ENCODE measurements at regions not wholly inside any gene's neighbourhood (a gene's known extent, or its start where the extent isn't known, plus 50 kb on each side); places are given as distances from the start of the nearest gene placed in this dataset.

DNA sequence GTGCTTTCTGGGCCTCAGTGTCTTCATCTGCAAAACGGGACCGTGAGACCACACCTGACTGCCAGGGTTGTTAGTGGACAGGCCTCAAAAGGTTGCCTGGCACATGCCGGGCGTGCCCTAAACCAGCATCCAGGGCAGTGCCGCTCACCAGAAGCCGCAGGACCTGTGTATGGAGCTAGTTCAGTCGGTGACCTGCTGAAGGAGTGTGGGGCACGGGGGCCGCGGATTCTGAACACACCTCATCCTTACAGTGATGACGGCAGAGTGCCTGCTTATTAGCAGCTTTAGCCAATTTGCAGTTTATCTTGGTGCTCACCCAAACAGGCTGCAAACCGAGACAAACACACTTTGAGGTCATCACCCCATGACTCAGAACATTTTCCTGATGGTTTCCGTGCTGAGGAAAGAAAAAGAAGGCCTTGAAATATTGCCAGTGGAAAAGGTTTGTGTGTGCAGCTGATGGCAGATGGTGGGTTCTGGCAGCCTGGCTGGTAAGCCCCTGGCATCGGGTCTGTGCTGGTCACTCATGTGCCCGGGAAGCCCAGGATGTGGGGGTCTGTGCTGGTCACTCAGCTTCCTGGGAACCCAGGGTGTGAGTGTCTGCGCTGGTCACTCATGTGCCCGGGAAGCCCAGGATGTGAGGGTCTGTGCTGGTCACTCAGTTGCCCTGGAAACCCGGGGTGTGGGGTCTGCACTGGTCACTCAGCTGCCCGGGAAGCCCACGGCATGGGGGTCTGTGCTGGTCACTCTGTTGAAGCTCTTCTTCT, 153.8 kb downstream of the ERMARD start:
- TF ChIP-seq CTCF (IDR thresholded peaks at IDR 0.05; ENCODE audit: borderline replicate concordance, extremely low read depth, low read length, poor library complexity, severe bottlenecking) (no peak), EZH2 (IDR thresholded peaks at IDR 0.05; ENCODE audit: borderline replicate concordance, low read depth, low read length, severe bottlenecking) (no peak)

Measured in DND-41 (cell line).